Prostate gland (tissue), 2 donors: ENCODE measurements at regions not wholly inside any gene's neighbourhood (a gene's known extent, or its start where the extent isn't known, plus 50 kb on each side); places are given as distances from the start of the nearest gene placed in this dataset.

ENCODE experiments used
- DNase-seq: peaks from one replicate; pipeline ENCODE4 v3.0.0-alpha.2; 2019; ENCODE audit warnings: low spot score
- H3K27ac ChIP-seq, 2 donors: fragments of 200-600 bp; sonication (generic); 2 replicates each; pipeline ENCODE4 v1.5.1; 2017 to 2019
- H3K27me3 ChIP-seq: fragments of 200-600 bp; sonication (generic); replicated peaks from 2 replicates; pipeline ENCODE4 v1.5.1; 2019; ENCODE audit not compliant: insufficient read depth
- H3K36me3 ChIP-seq, 2 donors: fragments of 200-600 bp; sonication (generic); 1 replicate in 1 of 2; 2 replicates in 1 of 2; pipeline versions ENCODE4 v1.5.1 to v1.8.1; 2017 to 2019
- H3K4me1 ChIP-seq: fragments of 200-600 bp; sonication (generic); replicated peaks from 2 replicates; pipeline ENCODE4 v1.5.1; 2019
- H3K4me3 ChIP-seq, 2 donors: fragments of 200-600 bp; sonication (generic); 2 replicates each; pipeline ENCODE4 v1.5.1; 2017 to 2019
- H3K9me3 ChIP-seq: fragments of 200-600 bp; sonication (generic); 2 replicates; pipeline ENCODE4 v1.5.1; 2017
- CTCF ChIP-seq, 4 experiments: fragments of 200-600 bp in 2 of 4; fragments of 450-650 bp in 2 of 4; sonication (generic) in 2 of 4; IDR thresholded peaks; 1 replicate in 3 of 4; 2 replicates in 1 of 4; pipeline ENCODE4 v1.5.1; 2016 to 2019; ENCODE audit warnings: antibody characterized with exemption in 4 of 4, mild to moderate bottlenecking in 2 of 4, moderate library complexity in 2 of 4
- POLR2A ChIP-seq: fragments of 450-650 bp; IDR thresholded peaks from one replicate; pipeline ENCODE4 v1.6.1; 2016; ENCODE audit warnings: antibody characterized with exemption, mild to moderate bottlenecking
- POLR2AphosphoS5 ChIP-seq: sonication (generic); formaldehyde crosslinking; IDR thresholded peaks from one replicate; pipeline ENCODE4 v1.6.1; 2017; ENCODE audit warnings: antibody characterized with exemption
- WGBS: methylation state at CpG from one replicate; pipeline ENCODE4 v1.1.5; 2018; 5-methylcytosine and 5-hydroxymethylcytosine counted together
- intact Hi-C: fragments of 100-400 bp; cut with DNase I; formaldehyde crosslinking; loops from one replicate; pipeline ENCODE4 v1.14.2; 2022

- Histone ChIP-seq H3K4me3 (no peak overlapping the region), H3K36me3 (no peaks in the 10 kb centered on the region), H3K9me3 (no peaks in the 10 kb centered on the region), H3K27ac (no peak overlapping the region), H3K4me1 (no peaks in the 10 kb centered on the region), H3K27me3 (no peaks in the 10 kb centered on the region)
- intact Hi-C loops, result no loop called here
- WGBS, result 92% methylated on average over 7 of the region's 7 CpGs
- TF ChIP-seq POLR2A (no peak), CTCF (IDR thresholded peaks at IDR 0.05) (no peak), POLR2AphosphoS5 (no peak)
- DNase-seq, result no peak
Measured at GRCh38 chr13:22175815-22176214, 504.9 kb downstream of the FGF9 start.

- intact Hi-C loops, result no loop called here
- DNase-seq, result no peak
- Histone ChIP-seq H3K36me3 (no peaks in the 10 kb centered on the region), H3K9me3 (no peaks in the 10 kb centered on the region), H3K4me3 (no peak overlapping the region), H3K4me1 (no peaks in the 10 kb centered on the region), H3K27me3 (no peaks in the 10 kb centered on the region), H3K27ac (no peak overlapping the region)
- TF ChIP-seq POLR2AphosphoS5, result no peak
- no peak for TF ChIP-seq CTCF (IDR thresholded peaks at IDR 0.05)
- no peak for TF ChIP-seq POLR2A
- WGBS, result 82% methylated on average over 4 of the region's 4 CpGs
Measured at GRCh38 chr13:22176968-22177520, 506.2 kb downstream of the FGF9 start.

- H3K4me3 ChIP-seq, result no peak overlapping the region
- no peak for DNase-seq
- no peaks in the 10 kb centered on the region for H3K36me3 ChIP-seq
- no peak for TF ChIP-seq CTCF (IDR thresholded peaks at IDR 0.05)
- TF ChIP-seq POLR2AphosphoS5, result no peak
- no peak for TF ChIP-seq POLR2A
- no peaks in the 10 kb centered on the region for H3K9me3 ChIP-seq
- H3K27ac ChIP-seq, result no peak overlapping the region
- H3K27me3 ChIP-seq, result no peaks in the 10 kb centered on the region
- intact Hi-C loops, result no loop called here
- WGBS, result 92% methylated on average over 2 of the region's 2 CpGs
- H3K4me1 ChIP-seq, result no peaks in the 10 kb centered on the region
Measured at GRCh38 chr13:22178878-22179277, 508.0 kb downstream of the FGF9 start.

GRCh38 chr13:22187329-22187728 lies 516.5 kb downstream of the FGF9 start:
- no peaks in the 10 kb centered on the region for H3K4me1 ChIP-seq
- H3K27ac ChIP-seq, result no peak overlapping the region
- TF ChIP-seq POLR2AphosphoS5, result no peak
- intact Hi-C loops, result no loop called here
- no peak overlapping the region for H3K4me3 ChIP-seq
- no peaks in the 10 kb centered on the region for H3K36me3 ChIP-seq
- no peak for DNase-seq
- no peaks in the 10 kb centered on the region for H3K9me3 ChIP-seq
- WGBS, result 35% methylated on average over 2 of the region's 2 CpGs
- no peaks in the 10 kb centered on the region for H3K27me3 ChIP-seq

- WGBS, result 85% methylated on average over 8 of the region's 8 CpGs
Measured at GRCh38 chr13:22189176-22190048, 518.5 kb downstream of the FGF9 start.

More at GRCh38 chr13:22189176-22190048, 518.5 kb downstream of the FGF9 start:
- H3K9me3 ChIP-seq, result no peaks in the 10 kb centered on the region
- DNase-seq, result no peak
- no peak overlapping the region for H3K27ac ChIP-seq
- TF ChIP-seq CTCF (IDR thresholded peaks at IDR 0.05) (no peak), POLR2A (no peak), POLR2AphosphoS5 (no peak)
- H3K36me3 ChIP-seq, result no peaks in the 10 kb centered on the region
- H3K4me3 ChIP-seq, result no peak overlapping the region
- H3K4me1 ChIP-seq, result no peaks in the 10 kb centered on the region
- H3K27me3 ChIP-seq, result no peaks in the 10 kb centered on the region
- intact Hi-C loops, result no loop called here
